MM.1S (cell line): ENCODE measurements at regions not wholly inside any gene's neighbourhood (a gene's known extent, or its start where the extent isn't known, plus 50 kb on each side); places are given as distances from the start of the nearest gene placed in this dataset.

ENCODE experiments used
- EZH2 ChIP-seq: fragments of 300-600 bp; sonication (generic); optimal IDR thresholded peaks from 2 replicates; pipeline ENCODE3; 2017; ENCODE audit warnings: low read depth, mild to moderate bottlenecking, antibody characterized with exemption, low read length, mixed read lengths
- TF ChIP-seq, protein P1 (sequence below): fragments of 300-600 bp; sonication (generic); IDR thresholded peaks from 2 replicates; pipeline ENCODE4 v1.5.1; 2016; ENCODE audit warnings: antibody characterized with exemption, low read length, mixed read lengths

DNA sequence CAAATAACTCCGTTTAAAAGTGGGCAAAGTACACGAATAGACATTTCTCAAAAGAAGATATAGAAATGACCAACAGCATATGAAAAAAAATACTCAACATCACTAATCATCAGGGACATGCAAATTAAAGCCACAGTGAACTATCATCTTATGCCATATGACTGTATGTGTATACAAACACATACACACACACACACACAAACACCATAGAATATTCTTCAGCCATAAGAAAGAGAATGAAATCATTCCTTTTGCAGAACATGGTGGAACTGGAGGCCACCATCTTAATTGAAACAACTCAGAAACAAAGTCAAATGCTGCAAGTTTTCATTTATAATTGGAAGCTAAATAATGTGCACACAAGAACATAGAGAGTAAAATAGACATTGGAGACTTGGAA, 1019.4 kb downstream of the KCNMA1 start:
- TF ChIP-seq EZH2: no peak
- TF ChIP-seq, protein P1, sequence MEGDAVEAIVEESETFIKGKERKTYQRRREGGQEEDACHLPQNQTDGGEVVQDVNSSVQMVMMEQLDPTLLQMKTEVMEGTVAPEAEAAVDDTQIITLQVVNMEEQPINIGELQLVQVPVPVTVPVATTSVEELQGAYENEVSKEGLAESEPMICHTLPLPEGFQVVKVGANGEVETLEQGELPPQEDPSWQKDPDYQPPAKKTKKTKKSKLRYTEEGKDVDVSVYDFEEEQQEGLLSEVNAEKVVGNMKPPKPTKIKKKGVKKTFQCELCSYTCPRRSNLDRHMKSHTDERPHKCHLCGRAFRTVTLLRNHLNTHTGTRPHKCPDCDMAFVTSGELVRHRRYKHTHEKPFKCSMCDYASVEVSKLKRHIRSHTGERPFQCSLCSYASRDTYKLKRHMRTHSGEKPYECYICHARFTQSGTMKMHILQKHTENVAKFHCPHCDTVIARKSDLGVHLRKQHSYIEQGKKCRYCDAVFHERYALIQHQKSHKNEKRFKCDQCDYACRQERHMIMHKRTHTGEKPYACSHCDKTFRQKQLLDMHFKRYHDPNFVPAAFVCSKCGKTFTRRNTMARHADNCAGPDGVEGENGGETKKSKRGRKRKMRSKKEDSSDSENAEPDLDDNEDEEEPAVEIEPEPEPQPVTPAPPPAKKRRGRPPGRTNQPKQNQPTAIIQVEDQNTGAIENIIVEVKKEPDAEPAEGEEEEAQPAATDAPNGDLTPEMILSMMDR: no peak
